ENCODE measurements at regions not wholly inside any gene's neighbourhood (a gene's known extent, or its start where the extent isn't known, plus 50 kb on each side); places are given as distances from the start of the nearest gene placed in this dataset.

- TF ChIP-seq EZH2phosphoT487 (IDR thresholded peaks at IDR 0.05; ENCODE audit: insufficient read depth, low read depth) (no peak), EZH2 (IDR thresholded peaks at IDR 0.05; ENCODE audit: insufficient read depth, poor library complexity, severe bottlenecking) (no peak)
- in situ Hi-C loops (cut with MboI) = no loop called here
These were observed 62.3 kb downstream of the ARL4A start for GRCh38 chr7:12749746-12750145.

GRCh38 chr7:12751764-12752163 lies 64.3 kb downstream of the ARL4A start:
- in situ Hi-C loops (cut with MboI) = no loop called here
- H3K36me3 ChIP-seq (ENCODE audit: low read depth) = no peaks in the 10 kb centered on the region
- TF ChIP-seq EZH2 (IDR thresholded peaks at IDR 0.05; ENCODE audit: insufficient read depth, poor library complexity, severe bottlenecking) (no peak), EZH2phosphoT487 (IDR thresholded peaks at IDR 0.05; ENCODE audit: insufficient read depth, low read depth) (no peak)
- no peak overlapping the region for H3K4me3 ChIP-seq
- H3K27me3 ChIP-seq (replicated peaks; ENCODE audit: insufficient read depth) = no peaks in the 10 kb centered on the region
- no peaks in the 10 kb centered on the region for H3K9me3 ChIP-seq (ENCODE audit: low read depth)
- H3K27ac ChIP-seq = no peak overlapping the region
- H3K4me1 ChIP-seq (ENCODE audit: insufficient read depth) = peaks cover 14% of the 10 kb centered on the region
- no peaks in the 10 kb centered on the region for H3K79me2 ChIP-seq (ENCODE audit: insufficient read depth)
- H3K4me2 ChIP-seq (ENCODE audit: unreplicated experiment) = no peak overlapping the region
- no peaks in the 10 kb centered on the region for H4K20me1 ChIP-seq (ENCODE audit: insufficient read depth)
- H3K9me2 ChIP-seq (ENCODE audit: insufficient read depth) = no peaks in the 10 kb centered on the region
- 84% methylated on average over 3 of the region's 3 CpGs for WGBS, 2 experiments (ENCODE audit: low coverage in 1 of 2, low lambda C conversion rate in 2 of 2, missing lambda C conversion rate in 2 of 2)
- no peak for DNase-seq
- peaks cover 4% of the 10 kb centered on the region; the same call in 1 of the 2 replicates for H3F3A ChIP-seq (ENCODE audit: insufficient read depth)
- H3K9ac ChIP-seq = no peak overlapping the region
- no peak overlapping the region for H2AFZ ChIP-seq

More at GRCh38 chr7:12749746-12750145, 62.3 kb downstream of the ARL4A start:
- DNase-seq = no peak
- H3K27ac ChIP-seq = no peak overlapping the region
- no peaks in the 10 kb centered on the region for H3K9me3 ChIP-seq (ENCODE audit: low read depth)
- H3K36me3 ChIP-seq (ENCODE audit: low read depth) = no peaks in the 10 kb centered on the region
- H4K20me1 ChIP-seq (ENCODE audit: insufficient read depth) = no peaks in the 10 kb centered on the region
- no peak overlapping the region for H2AFZ ChIP-seq
- H3K9ac ChIP-seq = no peak overlapping the region
- H3K27me3 ChIP-seq (replicated peaks; ENCODE audit: insufficient read depth) = no peaks in the 10 kb centered on the region
- H3K79me2 ChIP-seq (ENCODE audit: insufficient read depth) = no peaks in the 10 kb centered on the region
- 64 to 87% methylated on average over 2 of the region's 2 CpGs for WGBS, 2 experiments (ENCODE audit: low coverage in 1 of 2, low lambda C conversion rate in 2 of 2, missing lambda C conversion rate in 2 of 2)
- H3K9me2 ChIP-seq (ENCODE audit: insufficient read depth) = no peaks in the 10 kb centered on the region
- H3K4me3 ChIP-seq = no peak overlapping the region
- H3F3A ChIP-seq (ENCODE audit: insufficient read depth) = no peaks in the 10 kb centered on the region
- no peak overlapping the region for H3K4me2 ChIP-seq (ENCODE audit: unreplicated experiment)
- H3K4me1 ChIP-seq (ENCODE audit: insufficient read depth) = peaks cover 10% of the 10 kb centered on the region

DNA sequence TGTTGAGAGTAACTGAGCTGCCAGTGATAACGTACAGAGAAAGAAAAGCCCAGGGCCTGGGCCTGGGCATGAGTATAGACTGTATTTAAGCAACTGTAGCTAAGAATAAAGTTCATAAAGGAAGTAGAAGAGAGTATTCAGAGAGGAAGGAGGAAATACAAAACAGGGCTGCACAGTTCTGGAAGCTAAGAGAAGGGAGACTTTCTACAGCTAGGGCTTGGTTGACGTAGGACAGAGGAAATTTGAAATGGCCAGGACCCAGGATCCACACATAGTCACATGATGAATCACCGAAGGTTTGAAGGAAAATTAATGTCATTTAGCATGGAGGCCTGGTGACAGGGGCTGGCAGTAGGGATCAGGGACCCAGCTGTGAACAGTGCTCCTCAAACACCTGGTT lies 66.7 kb downstream of the ARL4A start:
- no peaks in the 10 kb centered on the region for H3K9me3 ChIP-seq (ENCODE audit: low read depth)
- H3F3A ChIP-seq (ENCODE audit: insufficient read depth) = peaks cover 19% of the 10 kb centered on the region
- H3K9me2 ChIP-seq (ENCODE audit: insufficient read depth) = no peaks in the 10 kb centered on the region
- TF ChIP-seq EZH2phosphoT487 (IDR thresholded peaks at IDR 0.05; ENCODE audit: insufficient read depth, low read depth) = no peak
- TF ChIP-seq EZH2 (IDR thresholded peaks at IDR 0.05; ENCODE audit: insufficient read depth, poor library complexity, severe bottlenecking) = no peak
- H3K9ac ChIP-seq = no peak overlapping the region
- H4K20me1 ChIP-seq (ENCODE audit: insufficient read depth) = no peaks in the 10 kb centered on the region
- in situ Hi-C loops (cut with MboI) = no loop called here
- peak overlapping the region; percentile 23 for H3K27ac ChIP-seq
- peak overlapping the region; percentile 41 for H3K4me2 ChIP-seq (ENCODE audit: unreplicated experiment)
- H3K4me3 ChIP-seq = no peak overlapping the region
- H2AFZ ChIP-seq = peak overlapping the region; percentile 77
- H3K27me3 ChIP-seq (replicated peaks; ENCODE audit: insufficient read depth) = no peaks in the 10 kb centered on the region
- no peaks in the 10 kb centered on the region for H3K36me3 ChIP-seq (ENCODE audit: low read depth)
- H3K79me2 ChIP-seq (ENCODE audit: insufficient read depth) = no peaks in the 10 kb centered on the region
- 54 to 55% methylated on average over 3 of the region's 3 CpGs for WGBS, 2 experiments (ENCODE audit: low coverage in 1 of 2, low lambda C conversion rate in 2 of 2, missing lambda C conversion rate in 2 of 2)
- peak; percentile 65 for DNase-seq
- H3K4me1 ChIP-seq (ENCODE audit: insufficient read depth) = peaks cover 29% of the 10 kb centered on the region

GRCh38 chr7:12756821-12757220 lies 69.4 kb downstream of the ARL4A start:
- H4K20me1 ChIP-seq (ENCODE audit: insufficient read depth) = no peaks in the 10 kb centered on the region
- no peak overlapping the region for H3K4me3 ChIP-seq
- peak; percentile 51 for DNase-seq
- H3K27me3 ChIP-seq (replicated peaks; ENCODE audit: insufficient read depth) = no peaks in the 10 kb centered on the region
- H3K79me2 ChIP-seq (ENCODE audit: insufficient read depth) = no peaks in the 10 kb centered on the region
- H3K4me2 ChIP-seq (ENCODE audit: unreplicated experiment) = peak overlapping the region; percentile 32
- H3F3A ChIP-seq (ENCODE audit: insufficient read depth) = peaks cover 19% of the 10 kb centered on the region
- H3K36me3 ChIP-seq (ENCODE audit: low read depth) = no peaks in the 10 kb centered on the region
- H3K4me1 ChIP-seq (ENCODE audit: insufficient read depth) = peaks cover 29% of the 10 kb centered on the region
- H2AFZ ChIP-seq = peak overlapping the region; percentile 28; the same call in 1 of the 2 replicates
- H3K9me3 ChIP-seq (ENCODE audit: low read depth) = no peaks in the 10 kb centered on the region
- WGBS, 2 experiments (ENCODE audit: low coverage in 1 of 2, low lambda C conversion rate in 2 of 2, missing lambda C conversion rate in 2 of 2) = 62 to 63% methylated on average over 4 of the region's 4 CpGs
- H3K27ac ChIP-seq = peak overlapping the region; percentile 74
- no peaks in the 10 kb centered on the region for H3K9me2 ChIP-seq (ENCODE audit: insufficient read depth)
- TF ChIP-seq EZH2 (IDR thresholded peaks at IDR 0.05; ENCODE audit: insufficient read depth, poor library complexity, severe bottlenecking) (no peak), EZH2phosphoT487 (IDR thresholded peaks at IDR 0.05; ENCODE audit: insufficient read depth, low read depth) (no peak)
- in situ Hi-C loops (cut with MboI) = no loop called here
- H3K9ac ChIP-seq = no peak overlapping the region

DNA sequence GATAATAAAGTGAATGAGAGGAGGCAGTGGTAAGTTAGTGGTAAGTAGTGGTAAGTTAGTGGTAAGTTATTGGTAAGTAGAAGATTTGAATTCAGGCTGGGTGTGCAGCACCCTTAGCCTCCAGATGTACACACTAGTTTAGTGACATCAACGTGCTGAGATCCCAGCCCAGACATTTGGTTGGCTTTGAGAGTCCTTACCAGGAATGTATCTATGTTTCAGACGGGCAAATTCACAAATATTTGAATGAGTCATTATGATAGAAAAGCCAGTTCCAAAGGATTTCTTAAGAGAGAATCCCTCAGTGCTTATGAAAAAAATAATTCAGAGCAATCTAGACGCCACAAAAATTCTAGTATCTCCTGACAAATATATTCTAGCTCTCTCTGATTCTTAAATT lies 70.0 kb downstream of the ARL4A start:
- peak; percentile 92 for DNase-seq
- Histone ChIP-seq H3K27ac (peak overlapping the region; percentile 74), H3K4me1 (ENCODE audit: insufficient read depth) (peaks cover 29% of the 10 kb centered on the region), H3K4me3 (no peak overlapping the region), H3K9ac (peak overlapping the region; percentile 38; the same call in 1 of the 2 replicates), H3K36me3 (ENCODE audit: low read depth) (no peaks in the 10 kb centered on the region), H3K9me2 (ENCODE audit: insufficient read depth) (no peaks in the 10 kb centered on the region), H4K20me1 (ENCODE audit: insufficient read depth) (no peaks in the 10 kb centered on the region), H2AFZ (no peak overlapping the region), H3K4me2 (ENCODE audit: unreplicated experiment) (peak overlapping the region; percentile 60), H3K27me3 (replicated peaks; ENCODE audit: insufficient read depth) (no peaks in the 10 kb centered on the region), H3K79me2 (ENCODE audit: insufficient read depth) (no peaks in the 10 kb centered on the region), H3K9me3 (ENCODE audit: low read depth) (no peaks in the 10 kb centered on the region), H3F3A (ENCODE audit: insufficient read depth) (peaks cover 19% of the 10 kb centered on the region)
- 0% methylated on average over 3 of the region's 3 CpGs for WGBS, 2 experiments (ENCODE audit: low coverage in 1 of 2, low lambda C conversion rate in 2 of 2, missing lambda C conversion rate in 2 of 2)
- TF ChIP-seq EZH2 (IDR thresholded peaks at IDR 0.05; ENCODE audit: insufficient read depth, poor library complexity, severe bottlenecking) (no peak), EZH2phosphoT487 (IDR thresholded peaks at IDR 0.05; ENCODE audit: insufficient read depth, low read depth) (no peak)
- in situ Hi-C loops (cut with MboI) = no loop called here

All from GM23248 (cell line).